ENCODE measurements at regions not wholly inside any gene's neighbourhood (a gene's known extent, or its start where the extent isn't known, plus 50 kb on each side); places are given as distances from the start of the nearest gene placed in this dataset.

DNA sequence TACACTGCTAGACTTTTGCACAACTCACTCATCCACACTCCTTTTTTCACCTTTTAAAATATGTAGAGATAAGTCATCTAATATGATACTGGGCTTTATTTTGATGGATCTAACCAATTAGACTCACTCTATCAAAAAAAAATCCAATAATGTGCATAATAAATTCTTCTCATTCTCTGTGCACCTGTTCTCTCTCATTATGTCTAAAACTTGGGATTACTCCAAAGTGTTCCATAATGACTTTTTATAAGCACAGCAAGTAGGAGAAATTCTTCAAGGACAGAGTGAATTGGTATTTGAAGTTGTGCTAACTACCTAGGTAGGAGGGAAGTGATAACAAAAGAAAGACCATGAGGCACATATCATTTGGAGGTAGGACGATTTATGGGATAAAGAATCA is 1438.8 kb downstream of the PCDH7 start:
- no peaks in the 10 kb centered on the region for H3K27me3 ChIP-seq (ENCODE audit: control insufficient read depth in 2 of 2, insufficient read depth in 2 of 2, low read length in 2 of 2)
- Mint-ChIP-seq H3K4me1 (peaks cover 12% of the 10 kb centered on the region), H3K36me3 (no peaks in the 10 kb centered on the region), H3K27me3 (ENCODE audit: low read depth in 3 of 3) (peaks cover 0 to 3% (median 0%) of the 10 kb centered on the region in 3 donors), H3K4me3 (no peak overlapping the region), H3K27ac (no peak overlapping the region), H3K9me3 (peaks cover 0 to 3% (median 0%) of the 10 kb centered on the region in 7 donors)
- H3K4me2 ChIP-seq (replicated peaks; ENCODE audit: extremely low read depth, low read length, poor library complexity, severe bottlenecking), result no peak overlapping the region
- intact Hi-C loops (cut with micrococcal nuclease), result no loop called here
- TF ChIP-seq, protein P1, sequence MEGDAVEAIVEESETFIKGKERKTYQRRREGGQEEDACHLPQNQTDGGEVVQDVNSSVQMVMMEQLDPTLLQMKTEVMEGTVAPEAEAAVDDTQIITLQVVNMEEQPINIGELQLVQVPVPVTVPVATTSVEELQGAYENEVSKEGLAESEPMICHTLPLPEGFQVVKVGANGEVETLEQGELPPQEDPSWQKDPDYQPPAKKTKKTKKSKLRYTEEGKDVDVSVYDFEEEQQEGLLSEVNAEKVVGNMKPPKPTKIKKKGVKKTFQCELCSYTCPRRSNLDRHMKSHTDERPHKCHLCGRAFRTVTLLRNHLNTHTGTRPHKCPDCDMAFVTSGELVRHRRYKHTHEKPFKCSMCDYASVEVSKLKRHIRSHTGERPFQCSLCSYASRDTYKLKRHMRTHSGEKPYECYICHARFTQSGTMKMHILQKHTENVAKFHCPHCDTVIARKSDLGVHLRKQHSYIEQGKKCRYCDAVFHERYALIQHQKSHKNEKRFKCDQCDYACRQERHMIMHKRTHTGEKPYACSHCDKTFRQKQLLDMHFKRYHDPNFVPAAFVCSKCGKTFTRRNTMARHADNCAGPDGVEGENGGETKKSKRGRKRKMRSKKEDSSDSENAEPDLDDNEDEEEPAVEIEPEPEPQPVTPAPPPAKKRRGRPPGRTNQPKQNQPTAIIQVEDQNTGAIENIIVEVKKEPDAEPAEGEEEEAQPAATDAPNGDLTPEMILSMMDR (IDR thresholded peaks at IDR 0.05), result no peak
- no peak for DNase-seq
- H3K27ac ChIP-seq (ENCODE audit: low read depth in 1 of 2, low read length in 2 of 2), result no peak overlapping the region
- H3K4me1 ChIP-seq (ENCODE audit: control insufficient read depth in 1 of 2, insufficient read depth in 2 of 2, low read length in 2 of 2), result peaks cover 0 to 14% of the 10 kb centered on the region in 2 donors
- no peak overlapping the region for H3K4me3 ChIP-seq (replicated peaks in 1 of 3; ENCODE audit: low read depth in 2 of 3, low read length in 3 of 3)
- no peaks in the 10 kb centered on the region for H3K79me2 ChIP-seq (ENCODE audit: insufficient read depth, low read length)
- no peak overlapping the region for H3K9ac ChIP-seq (ENCODE audit: insufficient read depth, low read length, poor library complexity, severe bottlenecking)
- H4K20me1 ChIP-seq (ENCODE audit: insufficient read depth, low read length), result no peaks in the 10 kb centered on the region
- no peaks in the 10 kb centered on the region for H3K36me3 ChIP-seq (replicated peaks in 1 of 2; ENCODE audit: control insufficient read depth in 1 of 2, insufficient read depth in 2 of 2, low read length in 2 of 2)
- H2AFZ ChIP-seq (ENCODE audit: insufficient read depth, low read depth, low read length, poor library complexity, severe bottlenecking), result no peak overlapping the region
- WGBS (ENCODE audit: insufficient coverage), result 60% methylated on average over 1 of the region's 1 CpG
- no peaks in the 10 kb centered on the region for H3K9me3 ChIP-seq (replicated peaks in 1 of 2; ENCODE audit: control insufficient read depth in 1 of 2, insufficient read depth in 1 of 2, low read length in 2 of 2)

DNA sequence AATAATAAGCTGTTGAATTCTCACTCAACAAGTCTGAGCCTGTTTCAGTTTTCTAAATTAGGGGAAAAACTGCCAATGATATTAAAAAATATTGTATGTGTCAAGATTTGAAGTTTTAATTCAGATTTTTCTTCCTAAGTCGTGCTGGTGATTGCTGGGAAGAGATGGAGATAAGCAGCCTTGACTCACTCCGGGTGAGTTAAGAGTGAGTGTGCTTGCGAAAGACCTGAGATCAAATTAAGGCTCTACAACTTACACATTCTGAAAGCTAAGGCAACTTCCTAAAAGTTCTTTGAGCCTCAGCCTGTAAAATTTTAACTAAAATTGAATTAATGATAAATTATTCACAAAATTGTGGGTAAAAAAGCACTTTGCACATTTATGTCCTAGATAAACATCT is 1441.2 kb downstream of the PCDH7 start:
- H3K4me2 ChIP-seq (replicated peaks; ENCODE audit: extremely low read depth, low read length, poor library complexity, severe bottlenecking), result no peak overlapping the region
- H3K27me3 Mint-ChIP-seq (ENCODE audit: low read depth in 3 of 3), result no peaks in the 10 kb centered on the region
- H3K79me2 ChIP-seq (ENCODE audit: insufficient read depth, low read length), result no peaks in the 10 kb centered on the region
- H3K27ac ChIP-seq (ENCODE audit: low read depth in 1 of 2, low read length in 2 of 2), result no peak overlapping the region
- no peak overlapping the region for H3K4me3 Mint-ChIP-seq
- peaks cover 12% of the 10 kb centered on the region for H3K4me1 Mint-ChIP-seq
- no peak overlapping the region for H3K27ac Mint-ChIP-seq
- intact Hi-C loops (cut with micrococcal nuclease), result no loop called here
- H2AFZ ChIP-seq (ENCODE audit: insufficient read depth, low read depth, low read length, poor library complexity, severe bottlenecking), result no peak overlapping the region
- H4K20me1 ChIP-seq (ENCODE audit: insufficient read depth, low read length), result no peaks in the 10 kb centered on the region
- no peak overlapping the region for H3K4me3 ChIP-seq (replicated peaks in 1 of 3; ENCODE audit: low read depth in 2 of 3, low read length in 3 of 3)
- no peaks in the 10 kb centered on the region for H3K36me3 Mint-ChIP-seq
- no peaks in the 10 kb centered on the region for H3K9me3 ChIP-seq (replicated peaks in 1 of 2; ENCODE audit: control insufficient read depth in 1 of 2, insufficient read depth in 1 of 2, low read length in 2 of 2)
- H3K9me3 Mint-ChIP-seq, result peaks cover 0 to 5% (median 3%) of the 10 kb centered on the region in 7 donors
- no peaks in the 10 kb centered on the region for H3K27me3 ChIP-seq (ENCODE audit: control insufficient read depth in 2 of 2, insufficient read depth in 2 of 2, low read length in 2 of 2)
- DNase-seq, result peak in 1 of 3 donors; percentile 12
- H3K4me1 ChIP-seq (ENCODE audit: control insufficient read depth in 1 of 2, insufficient read depth in 2 of 2, low read length in 2 of 2), result peaks cover 0 to 14% of the 10 kb centered on the region in 2 donors
- no peaks in the 10 kb centered on the region for H3K36me3 ChIP-seq (replicated peaks in 1 of 2; ENCODE audit: control insufficient read depth in 1 of 2, insufficient read depth in 2 of 2, low read length in 2 of 2)
- no peak overlapping the region for H3K9ac ChIP-seq (ENCODE audit: insufficient read depth, low read length, poor library complexity, severe bottlenecking)
- TF ChIP-seq, protein P1 (IDR thresholded peaks at IDR 0.05), result no peak
- WGBS (ENCODE audit: insufficient coverage), result no CpG with 5 or more reads among the region's 3 CpGs
